Thoracic aorta (tissue), 2 donors: ENCODE measurements at regions not wholly inside any gene's neighbourhood (a gene's known extent, or its start where the extent isn't known, plus 50 kb on each side); places are given as distances from the start of the nearest gene placed in this dataset.
A peak's percentile ranks its signal among the peaks of the same experiment; 100 is the strongest.

Experiments used
- ATAC-seq: fragments of 150-250 bp; one replicate; pipeline ENCODE4 v1.8.0; 2017; ENCODE audit warnings: low read depth; ENCODE audit not compliant: insufficient number of reproducible peaks, low FRiP score
- DNase-seq: peaks from one replicate; pipeline ENCODE4 v3.0.0-alpha.2; 2020; ENCODE audit warnings: low spot score
- H3K27ac ChIP-seq, 2 donors: fragments of 200-600 bp; sonication (generic); 1 replicate in 1 of 2; 2 replicates in 1 of 2; pipeline ENCODE4 v1.5.1; 2016; ENCODE audit warnings: mild to moderate bottlenecking in 2 of 2, moderate library complexity in 2 of 2
- H3K27me3 ChIP-seq: fragments of 200-600 bp; sonication (generic); replicated peaks from 2 replicates; pipeline ENCODE4 v1.6.0; 2016; ENCODE audit warnings: mild to moderate bottlenecking; ENCODE audit not compliant: insufficient read depth
- H3K36me3 ChIP-seq: fragments of 200-600 bp; sonication (generic); one replicate; pipeline ENCODE4 v1.5.1; 2016
- H3K4me1 ChIP-seq, 2 donors: fragments of 200-600 bp; sonication (generic); 1 replicate in 1 of 2; 2 replicates in 1 of 2; pipeline versions ENCODE4 v1.5.1 to v1.6.0; 2016; ENCODE audit warnings: low read depth in 2 of 2, mild to moderate bottlenecking in 1 of 2; ENCODE audit not compliant: control insufficient read depth in 1 of 2
- H3K4me3 ChIP-seq: fragments of 200-600 bp; sonication (generic); 2 replicates; pipeline ENCODE4 v1.5.1; 2016; ENCODE audit warnings: mild to moderate bottlenecking
- H3K9me3 ChIP-seq: fragments of 200-600 bp; sonication (generic); 2 replicates; pipeline ENCODE4 v1.5.1; 2016
- CTCF ChIP-seq: fragments of 200-600 bp; sonication (generic); IDR thresholded peaks from one replicate; pipeline ENCODE4 v1.5.1; 2019; ENCODE audit warnings: antibody characterized with exemption

GRCh38 chr2:30356071-30356470 lies 91.0 kb upstream of the LCLAT1 start:
- Histone ChIP-seq H3K4me3 (no peak overlapping the region), H3K9me3 (no peaks in the 10 kb centered on the region), H3K36me3 (no peaks in the 10 kb centered on the region), H3K4me1 (peaks cover 15 to 23% of the 10 kb centered on the region in 2 donors), H3K27me3 (no peaks in the 10 kb centered on the region), H3K27ac (no peak overlapping the region)
- no peak for DNase-seq
- TF ChIP-seq CTCF: no peak
- ATAC-seq: no peak

- H3K36me3 ChIP-seq: no peaks in the 10 kb centered on the region
- peaks cover 18 to 30% of the 10 kb centered on the region in 2 donors for H3K4me1 ChIP-seq
- no peak overlapping the region for H3K27ac ChIP-seq
- no peaks in the 10 kb centered on the region for H3K9me3 ChIP-seq
- TF ChIP-seq CTCF: no peak
- ATAC-seq: no peak
- DNase-seq: no peak
- no peaks in the 10 kb centered on the region for H3K27me3 ChIP-seq
- H3K4me3 ChIP-seq: no peak overlapping the region
Measured at GRCh38 chr2:30356776-30357175, 90.3 kb upstream of the LCLAT1 start.

- peak overlapping the region in 1 of 2 donors; percentile 83 for H3K27ac ChIP-seq
- H3K4me3 ChIP-seq: no peak overlapping the region
- no peaks in the 10 kb centered on the region for H3K27me3 ChIP-seq
- ATAC-seq (no peak), DNase-seq (no peak)
- no peak for TF ChIP-seq CTCF
- no peaks in the 10 kb centered on the region for H3K36me3 ChIP-seq
- H3K9me3 ChIP-seq: no peaks in the 10 kb centered on the region
- H3K4me1 ChIP-seq: peaks cover 30 to 44% of the 10 kb centered on the region in 2 donors
Measured at GRCh38 chr2:30358351-30358750, 88.7 kb upstream of the LCLAT1 start.

- H3K36me3 ChIP-seq: no peaks in the 10 kb centered on the region
- no peak for TF ChIP-seq CTCF
- no peak for ATAC-seq
- peak overlapping the region; percentile 67 to 83 for H3K27ac ChIP-seq
- no peaks in the 10 kb centered on the region for H3K27me3 ChIP-seq
- peaks cover 31 to 49% of the 10 kb centered on the region in 2 donors for H3K4me1 ChIP-seq
- DNase-seq: no peak
- no peaks in the 10 kb centered on the region for H3K9me3 ChIP-seq
- H3K4me3 ChIP-seq: no peak overlapping the region
Measured at GRCh38 chr2:30358842-30359241, 88.2 kb upstream of the LCLAT1 start.

- Histone ChIP-seq H3K36me3 (no peaks in the 10 kb centered on the region), H3K27ac (peak overlapping the region; percentile 67 to 83), H3K27me3 (no peaks in the 10 kb centered on the region), H3K4me3 (no peak overlapping the region), H3K4me1 (peaks cover 31 to 58% of the 10 kb centered on the region in 2 donors), H3K9me3 (no peaks in the 10 kb centered on the region)
- no peak for ATAC-seq
- TF ChIP-seq CTCF: no peak
- DNase-seq: no peak
Measured at GRCh38 chr2:30359644-30360167, 87.3 kb upstream of the LCLAT1 start.
